WI38 (cell line): ENCODE measurements at regions not wholly inside any gene's neighbourhood (a gene's known extent, or its start where the extent isn't known, plus 50 kb on each side); places are given as distances from the start of the nearest gene placed in this dataset.
"Not testable (repeated sequence)": the region's sequence is repeated elsewhere in the genome, so short reads cannot be mapped to it uniquely, and the experiment has no call there.

Experiments
- H3K4me3 ChIP-seq: 2 replicates; pipeline ENCODE4 v1.5.1; 2011; ENCODE audit warnings: low read depth, mild to moderate bottlenecking, control low read depth, low read length
- TF ChIP-seq, protein P1 (sequence below): IDR thresholded peaks from 2 replicates; pipeline ENCODE4 v1.5.1; 2012; ENCODE audit warnings: low read depth, mild to moderate bottlenecking, control low read depth, low read length

- H3K4me3 ChIP-seq: no peak overlapping the region
- TF ChIP-seq, protein P1, sequence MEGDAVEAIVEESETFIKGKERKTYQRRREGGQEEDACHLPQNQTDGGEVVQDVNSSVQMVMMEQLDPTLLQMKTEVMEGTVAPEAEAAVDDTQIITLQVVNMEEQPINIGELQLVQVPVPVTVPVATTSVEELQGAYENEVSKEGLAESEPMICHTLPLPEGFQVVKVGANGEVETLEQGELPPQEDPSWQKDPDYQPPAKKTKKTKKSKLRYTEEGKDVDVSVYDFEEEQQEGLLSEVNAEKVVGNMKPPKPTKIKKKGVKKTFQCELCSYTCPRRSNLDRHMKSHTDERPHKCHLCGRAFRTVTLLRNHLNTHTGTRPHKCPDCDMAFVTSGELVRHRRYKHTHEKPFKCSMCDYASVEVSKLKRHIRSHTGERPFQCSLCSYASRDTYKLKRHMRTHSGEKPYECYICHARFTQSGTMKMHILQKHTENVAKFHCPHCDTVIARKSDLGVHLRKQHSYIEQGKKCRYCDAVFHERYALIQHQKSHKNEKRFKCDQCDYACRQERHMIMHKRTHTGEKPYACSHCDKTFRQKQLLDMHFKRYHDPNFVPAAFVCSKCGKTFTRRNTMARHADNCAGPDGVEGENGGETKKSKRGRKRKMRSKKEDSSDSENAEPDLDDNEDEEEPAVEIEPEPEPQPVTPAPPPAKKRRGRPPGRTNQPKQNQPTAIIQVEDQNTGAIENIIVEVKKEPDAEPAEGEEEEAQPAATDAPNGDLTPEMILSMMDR: no peak
Measured at GRCh38 chr5:40141896-40142295, 537.8 kb upstream of the PTGER4 start.

- TF ChIP-seq, protein P1: no peak
- H3K4me3 ChIP-seq: no peak overlapping the region
Measured at GRCh38 chr5:40141418-40141817, 538.3 kb upstream of the PTGER4 start.

GRCh38 chr5:40137223-40137622, 542.5 kb upstream of the PTGER4 start:
- H3K4me3 ChIP-seq: no peak overlapping the region
- TF ChIP-seq, protein P1: no peak

DNA sequence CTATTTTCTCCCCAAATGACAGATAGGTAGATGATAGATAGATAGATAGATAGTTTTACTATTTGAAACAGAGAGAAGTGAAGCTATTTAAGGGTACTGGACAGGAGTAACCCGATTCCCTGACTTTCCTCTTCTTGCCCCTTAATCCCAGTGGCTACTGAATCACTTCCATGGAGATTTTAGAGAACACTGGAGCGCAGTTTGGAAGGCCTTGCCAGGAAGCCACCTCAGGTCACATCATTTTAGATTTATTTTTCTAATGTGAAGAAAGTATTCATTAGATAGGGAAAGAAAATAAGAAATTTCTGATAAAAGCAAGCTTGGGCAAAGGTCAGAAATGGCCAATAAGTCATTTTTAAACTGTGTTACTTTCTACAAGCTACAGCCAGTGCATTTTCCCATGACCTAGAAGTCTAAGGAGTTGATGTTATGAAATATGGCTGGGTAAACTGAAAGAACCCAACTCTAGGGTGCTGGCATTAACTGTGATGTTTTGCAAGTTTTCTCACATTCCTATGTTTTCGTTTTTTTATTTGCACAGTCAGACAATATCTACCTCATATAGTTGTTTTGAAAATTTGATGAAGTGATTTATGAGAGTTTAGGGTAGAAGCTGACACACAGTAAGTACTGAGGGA, 544.7 kb upstream of the PTGER4 start:
- TF ChIP-seq, protein P1: no peak
- H3K4me3 ChIP-seq: no peak overlapping the region

DNA sequence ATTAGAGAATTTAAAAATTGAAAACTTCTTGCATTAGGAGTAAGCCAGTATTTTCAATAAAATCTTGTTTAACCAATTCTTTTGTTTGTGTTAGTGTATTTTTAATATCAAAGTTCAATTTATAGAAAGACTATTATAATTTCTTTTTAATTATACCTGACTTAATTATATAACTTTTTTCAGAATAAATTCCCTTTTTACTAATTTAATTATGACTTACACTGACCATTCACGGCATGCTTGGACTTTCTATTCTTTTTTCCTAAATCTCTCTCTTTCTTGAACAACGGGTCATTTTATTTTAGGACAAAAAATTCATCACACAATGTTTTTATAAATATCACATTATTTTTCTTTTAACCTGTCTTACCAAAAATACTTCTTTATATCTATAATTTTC, 555.3 kb upstream of the PTGER4 start:
- H3K4me3 ChIP-seq: no peak overlapping the region

DNA sequence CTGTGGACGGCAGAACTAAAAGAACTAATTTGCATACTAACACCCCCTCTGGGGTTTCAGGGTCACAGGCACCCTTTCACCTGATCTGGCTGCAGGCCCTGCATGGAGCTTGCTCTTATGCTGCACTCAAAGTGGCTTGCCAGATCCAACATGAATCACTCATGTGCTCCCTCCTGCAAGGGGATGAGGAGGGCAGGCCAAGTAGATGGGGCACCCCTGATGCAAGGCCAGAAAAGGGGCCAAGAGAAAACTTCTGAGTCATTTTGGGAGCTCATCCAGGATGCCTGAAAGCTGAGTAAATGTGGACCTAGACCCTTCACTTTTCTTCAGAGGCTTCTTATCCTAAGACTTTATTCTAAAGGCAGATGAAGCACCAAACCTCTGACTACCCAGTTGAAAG, 558.5 kb upstream of the PTGER4 start:
- no peak overlapping the region for H3K4me3 ChIP-seq
- TF ChIP-seq, protein P1: no peak

More for the DNA sequence above, 555.3 kb upstream of the PTGER4 start:
- TF ChIP-seq, protein P1: no peak

- TF ChIP-seq, protein P1: no peak
- no peak overlapping the region for H3K4me3 ChIP-seq
Measured at GRCh38 chr5:40112875-40113274, 566.8 kb upstream of the PTGER4 start.

DNA sequence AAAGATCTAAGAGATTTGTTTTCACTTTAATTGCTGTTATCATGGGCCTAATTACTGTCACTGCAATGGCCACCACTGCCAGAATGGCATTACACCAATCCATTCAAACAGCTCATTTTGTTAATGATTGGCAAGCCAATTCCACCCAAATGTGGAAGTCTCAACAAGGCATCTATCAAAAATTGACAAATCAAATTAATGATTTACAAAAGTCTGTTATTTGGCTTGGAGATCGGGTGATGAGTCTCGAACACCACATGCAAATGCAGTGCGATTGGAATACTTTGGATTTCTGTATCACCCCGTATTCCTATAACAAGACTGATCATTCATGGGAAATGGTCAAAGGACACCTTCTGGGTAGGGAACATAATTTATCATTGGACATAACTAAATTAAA, 568.7 kb upstream of the PTGER4 start:
- H3K4me3 ChIP-seq: not testable (repeated sequence)

DNA sequence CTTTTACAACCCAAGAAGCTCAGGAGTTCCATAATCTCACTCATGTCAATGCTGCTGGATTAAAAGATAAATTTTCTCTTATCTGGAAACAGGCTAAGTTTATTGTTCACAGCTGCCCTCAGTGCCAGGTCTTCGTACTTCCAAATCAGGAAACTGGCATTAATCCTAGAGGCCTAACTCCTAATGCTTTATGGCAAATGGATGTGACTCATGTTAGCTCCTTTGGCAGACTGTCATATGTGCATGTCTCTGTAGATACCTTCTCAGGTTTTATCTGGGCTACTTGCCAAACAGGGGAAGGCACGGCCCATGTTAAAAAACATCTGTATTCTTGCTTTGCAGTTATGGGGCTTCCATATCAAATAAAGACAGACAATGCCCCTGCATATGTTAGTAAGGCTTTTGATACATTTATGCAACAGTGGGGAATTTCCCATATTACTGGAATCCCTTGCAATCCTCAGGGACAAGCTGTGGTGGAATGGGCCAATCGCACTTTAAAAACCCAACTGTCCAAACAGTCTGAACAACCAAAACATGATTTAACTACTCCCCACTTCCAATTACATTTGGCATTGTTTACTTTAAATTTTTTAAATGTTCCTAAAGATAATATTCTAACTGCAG, 570.8 kb upstream of the PTGER4 start:
- H3K4me3 ChIP-seq: not testable (repeated sequence)

- not testable (repeated sequence) for H3K4me3 ChIP-seq
Measured at GRCh38 chr5:40107786-40108185, 571.9 kb upstream of the PTGER4 start.
